Neural cell (in vitro differentiated cells): ENCODE measurements at regions not wholly inside any gene's neighbourhood (a gene's known extent, or its start where the extent isn't known, plus 50 kb on each side); places are given as distances from the start of the nearest gene placed in this dataset.

Source experiments
- EP300 ChIP-seq: fragments of 450-650 bp; conservative IDR thresholded peaks from 2 replicates; pipeline ENCODE4 v1.6.1; 2014; ENCODE audit warnings: antibody characterized with exemption, mild to moderate bottlenecking, moderate library complexity; ENCODE audit not compliant: poor library complexity, severe bottlenecking
- EZH2 ChIP-seq: fragments of 200-600, 300-800 bp; shearing (Covaris generic), sonication (generic); IDR thresholded peaks from 2 replicates; pipeline ENCODE4 v1.6.1; 2014; ENCODE audit warnings: antibody characterized with exemption, low read length, borderline replicate concordance, mild to moderate bottlenecking; ENCODE audit not compliant: insufficient read depth, poor library complexity, severe bottlenecking
- MXI1 ChIP-seq: fragments of 450-650 bp; conservative IDR thresholded peaks from 2 replicates; pipeline ENCODE4 v1.6.1; 2014; ENCODE audit warnings: antibody characterized with exemption, mild to moderate bottlenecking; ENCODE audit not compliant: poor library complexity, severe bottlenecking
- POLR2AphosphoS5 ChIP-seq: IDR thresholded peaks from 2 replicates; pipeline ENCODE4 v1.6.1; 2012
- SMC3 ChIP-seq: fragments of 450-650 bp; conservative IDR thresholded peaks from 2 replicates; pipeline ENCODE4 v1.6.1; 2014; ENCODE audit warnings: antibody characterized with exemption, mild to moderate bottlenecking, moderate library complexity; ENCODE audit not compliant: poor library complexity
- TF ChIP-seq, protein P1 (sequence below): fragments of 450-650 bp; IDR thresholded peaks from 2 replicates; pipeline ENCODE4 v1.5.1; 2014; ENCODE audit warnings: antibody characterized with exemption, mild to moderate bottlenecking, moderate library complexity; ENCODE audit not compliant: poor library complexity, severe bottlenecking

DNA sequence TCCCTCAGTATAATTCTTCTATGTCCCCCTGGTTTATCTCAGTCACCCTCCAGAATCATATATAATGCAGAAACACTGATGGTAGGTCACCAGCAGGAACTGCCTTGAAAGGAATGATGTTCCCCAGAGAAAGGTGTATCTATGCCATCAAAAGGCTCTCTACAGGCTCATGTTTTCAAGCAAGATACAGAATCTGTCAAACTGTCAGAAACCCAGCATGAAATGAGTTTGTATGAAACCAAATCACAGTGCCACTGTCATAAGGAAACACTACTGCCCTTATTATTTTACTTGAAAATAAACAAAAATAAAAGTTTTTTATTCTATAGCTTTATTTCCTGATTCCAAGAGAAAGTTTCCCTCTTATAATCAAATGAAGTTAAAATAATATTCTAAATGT is 1064.5 kb upstream of the DDX18 start:
- TF ChIP-seq, protein P1, sequence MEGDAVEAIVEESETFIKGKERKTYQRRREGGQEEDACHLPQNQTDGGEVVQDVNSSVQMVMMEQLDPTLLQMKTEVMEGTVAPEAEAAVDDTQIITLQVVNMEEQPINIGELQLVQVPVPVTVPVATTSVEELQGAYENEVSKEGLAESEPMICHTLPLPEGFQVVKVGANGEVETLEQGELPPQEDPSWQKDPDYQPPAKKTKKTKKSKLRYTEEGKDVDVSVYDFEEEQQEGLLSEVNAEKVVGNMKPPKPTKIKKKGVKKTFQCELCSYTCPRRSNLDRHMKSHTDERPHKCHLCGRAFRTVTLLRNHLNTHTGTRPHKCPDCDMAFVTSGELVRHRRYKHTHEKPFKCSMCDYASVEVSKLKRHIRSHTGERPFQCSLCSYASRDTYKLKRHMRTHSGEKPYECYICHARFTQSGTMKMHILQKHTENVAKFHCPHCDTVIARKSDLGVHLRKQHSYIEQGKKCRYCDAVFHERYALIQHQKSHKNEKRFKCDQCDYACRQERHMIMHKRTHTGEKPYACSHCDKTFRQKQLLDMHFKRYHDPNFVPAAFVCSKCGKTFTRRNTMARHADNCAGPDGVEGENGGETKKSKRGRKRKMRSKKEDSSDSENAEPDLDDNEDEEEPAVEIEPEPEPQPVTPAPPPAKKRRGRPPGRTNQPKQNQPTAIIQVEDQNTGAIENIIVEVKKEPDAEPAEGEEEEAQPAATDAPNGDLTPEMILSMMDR: no peak
- TF ChIP-seq MXI1 (no peak), EZH2 (no peak), POLR2AphosphoS5 (peak; percentile 71), SMC3 (no peak), EP300 (peak; percentile 68)
